Neural progenitor cell (in vitro differentiated cells): ENCODE measurements at regions not wholly inside any gene's neighbourhood (a gene's known extent, or its start where the extent isn't known, plus 50 kb on each side); places are given as distances from the start of the nearest gene placed in this dataset.

Experiments used
- CTCF ChIP-seq: fragments of 200-600 bp; sonication (generic); IDR thresholded peaks from 2 replicates; pipeline ENCODE4 v1.5.1; 2017; ENCODE audit warnings: antibody characterized with exemption, mild to moderate bottlenecking
- EZH2 ChIP-seq: fragments of 200-600 bp; sonication (generic); IDR thresholded peaks from 2 replicates; pipeline ENCODE4 v1.6.1; 2017; ENCODE audit warnings: antibody characterized with exemption, mild to moderate bottlenecking, moderate library complexity
- EZH2phosphoT487 ChIP-seq: fragments of 200-600 bp; sonication (generic); IDR thresholded peaks from 2 replicates; pipeline ENCODE4 v1.6.1; 2017; ENCODE audit warnings: antibody characterized with exemption

- TF ChIP-seq CTCF (no peak), EZH2 (no peak), EZH2phosphoT487 (no peak)
These were observed 72.0 kb upstream of the COL24A1 start for GRCh38 chr1:86228546-86228945.
